HEK293T (cell line): ENCODE measurements at regions not wholly inside any gene's neighbourhood (a gene's known extent, or its start where the extent isn't known, plus 50 kb on each side); places are given as distances from the start of the nearest gene placed in this dataset.

ENCODE experiments used
- BHLHE40 ChIP-seq: fragments of 450-650 bp; IDR thresholded peaks from 2 replicates; pipeline ENCODE4 v1.6.1; 2016; ENCODE audit warnings: mild to moderate bottlenecking, moderate library complexity, borderline replicate concordance
- FOXM1 ChIP-seq: fragments of 450-650 bp; IDR thresholded peaks from 2 replicates; pipeline ENCODE4 v1.6.1; 2017; ENCODE audit warnings: mild to moderate bottlenecking, borderline replicate concordance
- HDGF ChIP-seq: fragments of 450-650 bp; IDR thresholded peaks from 2 replicates; pipeline ENCODE4 v1.6.1; 2017; ENCODE audit warnings: antibody characterized with exemption, borderline replicate concordance
- LEF1 ChIP-seq: fragments of 450-650 bp; IDR thresholded peaks from 2 replicates; pipeline ENCODE4 v1.6.1; 2017; ENCODE audit warnings: mild to moderate bottlenecking, borderline replicate concordance
- NFRKB ChIP-seq: fragments of 450-650 bp; IDR thresholded peaks from 2 replicates; pipeline ENCODE4 v1.6.1; 2016; ENCODE audit warnings: mild to moderate bottlenecking, moderate library complexity
- SP1 ChIP-seq: fragments of 450-650 bp; IDR thresholded peaks from 2 replicates; pipeline ENCODE4 v1.6.1; 2017
- ZNF384 ChIP-seq: fragments of 450-650 bp; IDR thresholded peaks from 2 replicates; pipeline ENCODE4 v1.6.1; 2016
- TF ChIP-seq, protein P1 (sequence below): fragments of 450-650 bp; IDR thresholded peaks from 2 replicates; pipeline ENCODE4 v1.6.1; 2016

- TF ChIP-seq LEF1 (no peak), HDGF (no peak), SP1 (no peak), FOXM1 (no peak), NFRKB (no peak), BHLHE40 (no peak), ZNF384 (no peak)
- TF ChIP-seq, protein P1, sequence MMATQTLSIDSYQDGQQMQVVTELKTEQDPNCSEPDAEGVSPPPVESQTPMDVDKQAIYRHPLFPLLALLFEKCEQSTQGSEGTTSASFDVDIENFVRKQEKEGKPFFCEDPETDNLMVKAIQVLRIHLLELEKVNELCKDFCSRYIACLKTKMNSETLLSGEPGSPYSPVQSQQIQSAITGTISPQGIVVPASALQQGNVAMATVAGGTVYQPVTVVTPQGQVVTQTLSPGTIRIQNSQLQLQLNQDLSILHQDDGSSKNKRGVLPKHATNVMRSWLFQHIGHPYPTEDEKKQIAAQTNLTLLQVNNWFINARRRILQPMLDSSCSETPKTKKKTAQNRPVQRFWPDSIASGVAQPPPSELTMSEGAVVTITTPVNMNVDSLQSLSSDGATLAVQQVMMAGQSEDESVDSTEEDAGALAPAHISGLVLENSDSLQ, result no peak
These were observed 450.8 kb upstream of the NAALADL2 start for GRCh38 chr3:174408310-174408709.
